RPMI8226 (cell line): ENCODE measurements at regions not wholly inside any gene's neighbourhood (a gene's known extent, or its start where the extent isn't known, plus 50 kb on each side); places are given as distances from the start of the nearest gene placed in this dataset.
"Not testable (repeated sequence)": the region's sequence is repeated elsewhere in the genome, so short reads cannot be mapped to it uniquely, and the experiment has no call there.

ENCODE experiments used
- DNase-seq: peaks from one replicate; pipeline ENCODE4 v3.0.0-alpha.2; 2015

DNA sequence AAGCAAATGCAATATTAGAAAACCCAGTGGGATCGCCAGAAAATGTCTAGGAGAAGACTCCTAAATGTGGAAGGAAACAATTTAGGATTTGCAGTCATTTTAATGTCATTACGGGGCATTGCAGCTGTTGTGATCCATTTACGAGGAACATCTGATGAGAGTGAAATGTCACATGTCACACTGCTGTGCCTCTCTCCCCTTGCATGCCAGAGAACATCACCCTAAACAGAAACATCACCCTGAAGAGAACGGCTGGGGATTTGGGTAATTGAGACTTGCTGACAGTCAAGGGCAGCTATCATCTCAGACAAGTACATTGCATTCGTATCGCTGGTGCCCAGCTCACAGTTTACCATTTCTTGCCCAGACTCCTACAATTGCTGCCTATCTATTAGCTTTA lies 785.7 kb upstream of the POM121L12 start:
- no peak for DNase-seq

DNA sequence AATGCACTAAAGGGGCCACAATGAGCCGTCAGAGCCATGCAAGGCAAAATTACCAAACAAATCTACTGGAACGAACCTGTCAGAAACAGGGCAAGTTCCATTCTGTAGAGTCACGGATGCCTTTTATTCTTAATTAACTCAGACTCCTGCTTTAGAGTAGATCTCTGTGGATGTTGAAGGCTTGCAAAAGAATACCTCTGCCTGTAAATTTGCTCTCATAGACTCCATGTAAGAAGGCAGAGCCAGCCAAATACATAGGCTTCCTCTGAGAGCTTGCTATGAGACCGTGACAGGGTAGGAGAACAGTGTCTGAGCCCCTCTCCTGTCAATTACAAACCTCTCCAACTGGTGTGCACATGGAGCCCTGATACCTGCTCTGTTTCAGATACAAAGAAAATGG lies 787.9 kb upstream of the POM121L12 start:
- DNase-seq, result no peak

DNA sequence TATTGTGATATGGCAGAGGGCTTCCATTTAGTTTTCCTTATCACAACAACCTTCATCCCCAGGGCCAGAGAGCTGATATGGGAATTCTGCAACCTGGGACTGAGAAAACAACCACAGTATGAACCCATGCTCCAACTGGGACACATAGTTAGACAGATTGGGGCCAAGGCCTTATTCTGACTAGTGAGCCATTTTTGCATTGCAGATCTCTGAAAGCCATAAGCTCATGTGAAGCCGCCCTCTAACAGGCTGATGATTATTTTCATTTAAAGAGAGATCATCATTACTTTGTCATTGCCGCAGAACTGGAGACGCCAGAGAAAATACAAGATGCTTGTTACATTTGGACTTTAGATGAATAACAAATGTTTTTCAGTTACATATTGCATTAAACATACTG lies 791.7 kb upstream of the POM121L12 start:
- no peak for DNase-seq

DNA sequence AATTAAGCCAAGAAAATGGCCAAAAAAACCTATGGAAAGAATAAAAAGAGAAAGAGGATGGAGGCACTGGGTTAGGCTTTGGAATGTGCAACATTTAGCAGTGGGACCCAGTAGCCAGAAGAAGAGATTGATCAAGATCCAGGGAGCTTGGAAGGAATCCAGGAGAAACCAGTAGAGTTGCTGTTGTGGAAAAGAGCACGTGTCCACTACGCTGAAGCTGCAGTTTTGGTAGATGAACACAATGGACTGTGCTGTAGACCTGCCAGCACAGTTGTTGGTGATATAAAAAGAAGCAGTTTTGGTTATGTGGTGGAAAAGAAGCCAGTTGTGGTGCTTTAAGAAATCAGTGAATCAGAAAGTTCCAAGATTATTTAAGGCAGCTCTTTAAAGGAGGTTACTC lies 802.2 kb upstream of the POM121L12 start:
- DNase-seq, result peak; percentile 46

DNA sequence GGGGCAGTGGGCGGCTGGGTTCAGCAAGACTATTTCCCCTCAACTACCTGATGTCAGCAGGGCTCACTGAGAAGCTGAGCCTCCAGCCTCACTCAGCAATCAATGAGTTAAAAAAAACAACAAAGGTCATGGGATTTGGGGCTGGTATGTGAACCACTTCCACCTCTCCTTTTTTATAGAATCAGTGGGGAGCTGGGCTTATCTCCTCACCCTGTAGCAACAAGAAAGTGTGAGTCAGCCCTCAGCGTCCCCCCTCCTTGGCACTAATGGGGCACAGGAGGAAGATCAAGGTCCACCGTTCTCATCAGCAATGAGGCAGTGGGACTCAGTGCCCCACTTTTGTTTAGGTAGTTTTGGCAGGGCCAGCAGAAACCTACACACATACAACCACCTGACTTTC lies 823.5 kb upstream of the POM121L12 start:
- no peak for DNase-seq

DNA sequence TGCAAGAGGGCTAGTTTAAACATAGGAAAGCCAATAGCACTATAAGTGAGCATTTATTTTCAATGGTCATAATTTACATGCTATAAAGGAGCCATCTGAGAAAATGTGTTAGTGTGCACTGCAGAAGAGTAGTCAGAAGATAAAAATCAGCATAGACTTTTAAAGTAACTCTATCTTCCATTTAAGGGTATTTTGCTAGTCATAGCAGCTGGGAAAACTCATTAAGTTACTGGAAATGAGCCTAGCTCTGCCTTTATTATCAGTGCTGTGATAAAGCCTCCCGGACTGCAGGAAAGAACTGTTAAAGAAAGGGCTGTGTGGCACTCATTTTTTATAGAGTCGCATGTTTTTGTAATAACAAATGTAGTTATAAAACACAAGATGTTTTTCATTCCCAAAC lies 825.8 kb upstream of the POM121L12 start:
- no peak for DNase-seq

DNA sequence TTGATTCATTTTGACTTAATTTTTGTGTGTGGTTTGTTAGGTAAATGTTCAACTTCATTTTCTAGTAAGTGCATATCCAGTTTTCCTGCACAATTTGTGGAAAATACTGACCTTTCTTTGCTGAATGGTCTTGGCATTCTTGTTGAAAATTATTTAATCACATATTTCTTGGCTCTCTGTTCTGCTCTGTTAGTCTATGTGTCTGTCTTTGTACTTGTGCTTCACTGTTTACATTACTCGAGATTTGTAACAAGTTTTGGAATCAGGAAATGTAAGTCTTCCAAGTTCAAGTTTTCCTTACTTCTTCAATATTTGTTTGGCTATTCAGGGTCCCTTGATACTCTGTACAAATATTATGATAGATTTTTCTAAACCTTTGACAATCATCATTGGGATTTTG lies 838.2 kb upstream of the POM121L12 start:
- no peak for DNase-seq

DNA sequence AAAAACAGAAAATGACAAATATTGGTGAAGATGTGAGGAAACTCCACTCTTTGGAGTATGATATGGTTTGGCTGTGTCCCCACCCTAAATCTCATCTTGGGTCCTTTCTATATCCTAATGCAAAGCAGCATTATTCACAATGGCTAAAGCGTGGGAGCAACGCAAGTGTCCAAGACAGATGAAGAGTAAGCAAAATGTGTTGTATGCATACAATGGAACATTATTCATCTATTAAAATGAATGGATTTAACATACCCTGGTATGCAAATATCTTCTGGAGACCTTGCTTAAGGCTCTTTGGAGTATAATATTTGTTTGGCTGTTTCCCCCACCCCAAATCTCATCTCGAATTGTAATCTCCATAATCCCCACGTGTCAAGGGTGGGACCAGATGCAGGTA lies 839.8 kb upstream of the POM121L12 start:
- DNase-seq, result no peak

DNA sequence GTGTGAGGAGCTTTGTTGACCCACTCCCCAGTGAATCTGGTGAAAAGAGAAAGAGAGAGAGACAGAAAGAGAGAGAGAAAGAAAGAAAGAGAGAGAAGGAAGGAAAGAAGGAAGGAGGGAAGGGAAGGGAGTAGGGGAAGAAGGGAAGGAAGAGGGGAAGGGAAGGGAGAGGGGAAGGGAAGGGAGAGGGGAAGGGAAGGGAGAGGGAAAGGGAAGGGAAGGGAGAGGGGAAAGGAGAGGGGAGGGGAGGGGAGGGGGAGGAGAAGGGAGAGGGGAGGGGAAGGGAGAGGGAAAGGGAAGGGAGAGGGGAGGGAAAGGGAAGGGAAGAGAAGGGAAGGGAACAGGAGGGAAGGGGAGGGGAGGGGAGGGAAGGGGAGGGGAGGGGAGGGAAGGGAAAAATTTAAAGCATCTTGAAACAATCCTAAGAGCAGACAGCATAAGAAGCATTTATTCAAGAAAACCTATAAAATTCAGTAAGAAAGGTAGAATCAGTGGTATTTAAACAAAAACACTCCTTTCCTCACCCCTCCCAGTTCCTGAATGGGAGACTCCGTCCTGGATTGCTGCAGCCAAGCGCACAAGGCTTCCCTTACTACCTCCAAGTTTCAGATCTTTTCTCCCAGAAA lies 846.2 kb upstream of the POM121L12 start:
- DNase-seq, result no peak

DNA sequence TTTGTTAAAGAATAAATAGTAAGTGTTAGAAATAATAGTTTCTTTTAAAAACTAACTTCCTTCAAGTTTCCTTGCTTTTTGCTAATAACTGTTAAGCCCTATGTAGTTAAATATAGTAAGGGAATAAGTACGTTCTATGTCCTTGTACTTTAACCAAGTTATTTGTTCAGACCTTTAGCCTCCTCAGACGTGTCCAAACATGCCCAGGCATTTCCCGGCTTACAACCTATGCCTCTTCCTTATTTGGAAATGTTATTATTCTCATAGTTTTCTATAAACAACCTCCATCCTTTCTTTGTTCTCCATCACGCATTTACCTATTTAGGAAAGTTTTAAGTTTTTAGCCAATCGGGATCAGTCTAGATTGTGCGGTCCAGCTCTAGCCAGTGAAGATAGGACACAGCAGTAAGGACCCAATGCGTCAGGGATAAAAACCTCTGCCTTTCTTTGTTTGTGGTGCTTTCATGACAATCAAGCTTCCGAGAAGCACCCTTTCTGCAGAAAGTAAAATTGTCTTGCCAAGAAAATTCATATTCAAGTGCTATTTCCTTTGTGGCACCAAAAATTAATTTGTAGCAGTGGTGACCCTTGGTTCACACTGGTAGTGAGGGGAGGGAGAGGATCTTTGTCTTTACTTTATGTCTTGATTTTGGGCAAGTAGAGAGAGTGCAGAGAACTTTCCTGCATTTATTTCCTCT lies 851.3 kb upstream of the POM121L12 start:
- no peak for DNase-seq

DNA sequence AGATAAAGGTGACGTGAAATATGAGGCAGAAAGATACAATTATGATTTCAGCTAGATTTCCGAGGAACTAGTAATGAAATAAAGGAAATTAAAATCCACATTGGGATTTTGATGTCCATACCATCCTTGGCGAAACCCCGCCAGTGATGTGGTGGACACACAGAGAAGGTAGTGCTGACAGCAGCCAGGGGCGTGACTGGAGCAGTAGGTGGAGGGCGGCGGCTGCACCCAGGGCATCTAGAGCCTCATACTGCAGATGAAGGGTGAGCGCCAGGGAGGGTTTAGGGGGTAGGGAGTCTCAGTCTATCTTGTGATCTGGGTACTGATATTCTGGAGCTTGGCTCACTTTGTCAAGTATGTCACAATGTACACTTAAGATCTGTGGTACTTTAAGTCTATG lies 855.5 kb upstream of the POM121L12 start:
- DNase-seq, result no peak

DNA sequence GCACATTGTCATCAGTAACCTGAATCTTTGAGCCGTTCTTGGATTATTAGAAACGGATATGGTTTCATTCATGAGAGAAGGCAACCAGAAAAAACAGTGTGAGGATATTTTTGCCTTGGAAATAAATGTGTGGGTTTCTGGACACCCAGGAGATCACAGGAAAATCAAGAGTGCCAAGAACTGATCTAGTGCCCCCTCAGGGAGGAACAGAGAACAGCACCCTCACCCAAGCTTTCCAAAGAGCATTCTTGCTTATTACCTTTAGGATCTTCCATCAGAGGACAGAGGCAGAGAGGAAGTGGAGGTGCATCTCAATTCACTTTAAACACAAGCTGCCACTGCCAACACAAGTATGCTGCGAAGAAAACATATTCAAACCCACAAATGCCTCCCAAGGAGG lies 851.5 kb upstream of the COBL start:
- no peak for DNase-seq

DNA sequence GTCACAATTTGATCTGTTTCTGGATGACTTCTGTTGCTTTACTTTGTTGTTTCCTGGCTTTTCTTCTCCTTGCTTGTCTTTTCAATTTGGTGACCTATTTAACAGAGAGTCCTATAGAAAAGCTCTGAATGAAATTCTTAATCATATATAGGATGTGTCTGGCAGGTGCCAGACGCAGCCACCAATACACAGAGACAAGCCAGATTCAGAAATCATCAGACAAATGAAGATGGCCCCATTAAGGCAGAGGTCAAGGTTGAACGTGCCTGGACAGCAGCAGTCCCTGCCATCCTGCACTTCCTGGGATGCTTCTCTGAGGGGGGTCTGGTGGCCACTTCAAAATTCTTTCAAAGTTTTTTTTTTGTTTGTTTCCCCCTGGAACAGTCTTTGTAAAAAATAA lies 846.7 kb upstream of the COBL start:
- DNase-seq, result no peak

DNA sequence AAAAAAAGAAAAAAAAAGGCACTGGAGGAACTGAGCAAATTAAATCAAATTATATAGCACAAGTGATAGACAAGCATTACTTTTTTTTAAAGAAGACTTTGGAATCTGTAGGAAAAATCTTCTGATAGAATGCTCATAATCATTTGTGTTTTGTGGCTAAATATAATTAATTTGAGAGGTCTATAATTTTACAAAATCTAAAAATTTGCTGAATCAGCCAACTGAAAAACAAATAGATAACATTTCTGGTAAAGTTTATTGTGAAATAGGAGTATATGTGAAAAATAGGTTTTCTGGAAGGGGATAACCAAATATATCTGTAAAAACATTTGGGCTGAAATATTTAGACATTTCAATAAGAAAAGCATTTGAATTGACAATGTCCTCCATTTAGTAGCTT lies 844.9 kb upstream of the COBL start:
- no peak for DNase-seq

DNA sequence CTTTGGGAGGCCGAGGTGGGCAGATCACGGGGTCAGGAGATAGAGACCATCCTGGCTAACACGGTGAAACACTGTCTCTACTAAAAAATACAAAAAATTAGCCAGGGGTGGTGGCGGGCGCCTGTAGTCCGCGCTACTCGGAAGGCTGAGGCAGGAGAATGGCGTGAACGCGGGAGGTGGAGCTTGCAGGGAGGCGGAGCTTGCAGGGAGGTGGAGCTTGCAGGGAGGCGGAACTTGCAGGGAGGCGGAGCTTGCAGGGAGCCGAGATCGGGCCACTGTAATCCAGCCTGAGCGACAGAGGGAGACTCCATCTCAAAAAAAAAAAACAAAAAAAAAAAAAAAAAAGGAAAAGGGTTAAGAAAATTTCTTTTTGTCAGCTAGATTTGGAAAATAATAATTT lies 842.8 kb upstream of the COBL start:
- not testable (repeated sequence) for DNase-seq

DNA sequence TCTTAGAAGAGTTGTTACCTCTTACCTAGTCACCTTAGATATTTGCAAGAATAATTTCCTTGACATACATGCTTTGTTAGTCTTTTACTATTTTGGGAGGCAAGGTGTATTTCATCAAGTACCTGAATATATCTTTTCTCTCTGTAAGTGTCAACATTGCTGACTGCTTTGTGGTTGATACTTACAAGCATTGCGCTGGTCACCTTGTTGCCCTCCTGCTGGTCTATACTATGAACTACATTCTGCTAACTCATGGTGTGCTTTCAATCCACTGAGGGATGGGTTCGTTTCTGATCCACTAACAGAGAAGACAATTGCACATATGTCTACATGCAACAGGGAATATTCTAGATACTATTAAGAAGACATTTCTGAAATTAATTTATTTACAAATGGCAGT lies 837.8 kb upstream of the COBL start:
- peak; percentile 9 for DNase-seq

DNA sequence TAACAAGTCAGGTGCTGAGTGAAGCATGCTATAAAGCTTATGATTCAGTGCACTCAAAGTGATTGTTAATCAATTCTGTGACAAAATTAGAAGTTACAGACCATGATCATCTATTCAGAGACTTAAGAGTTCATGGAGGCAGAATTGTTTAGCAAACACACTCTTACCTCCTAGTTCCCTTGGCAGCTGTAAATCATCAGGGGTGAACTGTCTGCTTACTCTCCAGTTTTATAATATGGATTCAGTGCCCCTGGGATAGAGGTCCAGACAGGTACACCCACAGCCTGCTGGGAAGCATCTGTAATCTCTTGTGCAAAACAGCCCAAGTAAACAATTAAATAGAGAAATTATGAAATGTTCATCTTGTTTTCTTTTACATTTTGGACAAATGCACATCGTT lies 835.0 kb upstream of the COBL start:
- DNase-seq, result no peak

DNA sequence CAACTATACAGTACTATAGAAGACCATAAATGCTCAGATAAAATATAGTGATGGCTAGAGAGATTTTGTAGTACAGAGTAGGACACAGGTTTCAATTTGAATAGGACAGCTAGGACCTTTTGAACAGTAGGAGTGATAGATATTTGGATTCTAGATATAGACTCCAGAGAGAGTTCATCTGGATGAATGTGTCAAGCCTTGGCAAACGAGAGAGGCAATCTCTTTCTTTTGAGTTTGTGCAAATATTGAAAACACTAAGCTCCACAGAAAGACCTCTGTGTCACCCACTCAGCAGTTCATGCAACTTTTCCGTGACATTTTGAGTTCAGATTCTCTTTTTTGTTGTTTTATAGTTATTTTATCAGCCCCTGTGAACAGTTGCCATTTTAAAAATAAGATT lies 834.3 kb upstream of the COBL start:
- no peak for DNase-seq

DNA sequence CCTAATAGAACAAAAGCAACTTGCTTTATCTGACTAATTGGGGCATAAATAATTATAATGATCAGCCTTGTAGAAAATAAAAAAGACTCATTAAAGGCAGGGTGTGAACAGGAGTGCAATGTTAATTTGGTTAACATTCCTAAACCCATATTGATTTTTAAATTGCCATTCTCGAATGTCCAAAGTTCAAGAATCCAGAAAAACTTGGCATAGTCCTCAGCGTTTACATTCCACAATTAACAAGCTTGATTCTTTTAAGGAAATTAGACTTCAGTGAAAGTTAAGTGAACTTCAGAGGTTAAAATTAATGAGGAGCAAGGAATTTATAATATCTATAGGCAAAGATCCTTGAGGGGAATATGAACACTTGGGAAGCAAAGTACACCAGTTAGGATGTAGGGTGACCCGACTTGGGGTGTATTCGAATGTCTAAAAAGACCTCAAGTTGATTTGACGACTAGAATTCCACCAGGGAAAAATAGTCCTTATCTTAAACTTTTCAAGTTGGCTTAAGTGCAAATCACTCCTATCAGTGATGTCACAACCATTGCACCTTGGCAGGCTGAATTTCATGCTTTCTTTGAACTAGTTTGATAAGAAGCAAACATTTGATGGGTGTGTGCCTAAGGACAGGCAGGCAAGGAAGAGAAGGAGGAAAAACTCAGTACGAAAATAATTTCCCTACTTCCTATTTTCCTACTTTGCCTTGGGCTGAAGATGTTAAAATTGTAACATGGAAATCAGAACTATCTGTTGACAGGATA lies 830.4 kb upstream of the COBL start:
- DNase-seq, result no peak

DNA sequence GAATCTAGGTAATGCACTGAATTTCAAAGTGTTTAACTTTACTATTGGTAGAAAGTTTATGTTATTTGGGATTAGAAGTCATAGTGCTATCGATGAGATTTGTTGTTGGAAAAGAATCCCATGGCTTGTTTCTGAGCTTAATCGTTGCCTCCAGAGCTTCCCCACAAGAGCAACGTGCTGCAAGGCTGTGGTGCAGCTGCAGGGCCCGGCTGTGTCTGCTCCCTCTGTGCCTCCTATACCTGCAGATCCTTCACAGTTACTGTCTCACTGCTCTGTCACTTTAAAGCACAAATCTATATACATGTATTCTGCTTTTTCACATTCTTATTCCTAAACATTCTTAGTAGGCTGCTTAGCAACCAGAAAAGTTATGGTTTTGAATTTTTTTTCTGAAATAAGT lies 826.6 kb upstream of the COBL start:
- DNase-seq, result no peak

DNA sequence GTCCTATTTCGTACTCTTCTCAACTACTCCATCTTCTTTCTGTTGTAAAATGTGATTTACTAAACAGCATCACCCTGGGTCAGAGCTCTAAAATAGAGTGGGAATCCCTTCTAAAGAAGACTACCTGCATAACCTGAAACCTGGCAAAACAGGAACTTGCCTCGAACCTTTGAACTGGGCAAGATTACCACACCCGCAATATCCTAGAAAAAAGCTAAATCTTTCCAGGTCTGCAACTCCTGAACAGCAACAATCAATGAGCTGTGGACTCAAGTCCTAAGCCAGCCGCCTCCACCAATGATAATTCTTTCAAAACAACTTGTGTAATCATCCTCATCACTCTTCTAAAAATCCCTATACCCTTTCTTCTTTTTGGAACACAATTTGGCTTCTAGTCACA lies 824.2 kb upstream of the COBL start:
- DNase-seq, result no peak

DNA sequence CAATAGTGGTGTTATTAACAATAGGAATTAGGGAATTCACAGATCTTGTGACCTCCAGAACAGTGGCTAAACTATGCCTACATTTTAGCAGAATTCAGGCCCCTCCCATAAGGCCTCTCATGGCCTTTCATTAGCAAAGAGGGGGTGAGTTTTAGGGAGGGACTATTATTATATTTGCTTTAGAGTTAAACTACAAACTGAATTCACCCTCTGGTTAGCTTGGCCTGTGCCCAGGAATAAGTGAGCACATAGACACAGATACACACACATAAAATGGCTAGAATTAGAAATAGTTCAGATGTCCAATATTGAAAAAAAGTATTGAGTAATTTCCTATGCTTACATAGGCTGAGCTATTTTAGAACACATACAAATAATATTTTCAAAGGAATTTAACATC lies 818.8 kb upstream of the COBL start:
- no peak for DNase-seq

DNA sequence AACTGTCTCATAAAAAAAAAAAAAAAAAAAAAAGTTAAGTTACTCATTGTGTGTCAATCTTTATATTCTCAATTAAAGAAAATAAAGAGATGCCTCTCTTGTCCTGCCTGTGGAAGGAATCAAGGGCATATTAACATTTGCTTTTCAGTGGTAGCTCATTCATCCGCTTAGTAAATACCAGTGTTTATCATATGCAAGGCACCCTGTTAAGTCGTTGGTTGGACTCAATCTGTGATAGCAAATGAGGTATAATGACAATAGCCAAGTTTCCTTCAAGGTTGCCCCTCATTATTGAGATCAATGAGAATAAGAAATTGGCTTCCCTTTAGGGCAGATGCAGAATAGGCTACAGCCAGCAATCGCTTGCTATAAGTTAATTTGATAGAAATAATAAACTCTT lies 812.7 kb upstream of the COBL start:
- DNase-seq, result no peak

DNA sequence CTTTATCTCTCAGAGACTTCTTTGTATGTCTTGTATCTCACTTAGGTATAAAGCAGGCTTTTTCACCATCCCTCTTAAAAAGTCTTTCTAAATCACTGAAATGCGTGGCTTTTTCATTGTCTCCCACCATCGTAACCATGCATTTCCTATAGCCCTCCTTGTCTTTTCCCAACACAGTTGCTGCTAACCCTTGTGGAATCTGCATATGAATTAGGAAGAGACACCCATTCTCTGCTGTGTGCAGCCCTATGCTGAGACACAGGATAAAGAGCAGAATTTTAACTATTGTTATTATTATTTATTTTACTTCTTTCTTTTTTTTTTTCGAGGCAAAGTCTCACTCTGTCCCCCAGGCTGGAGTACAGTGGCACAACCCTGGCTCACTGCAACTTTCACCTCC lies 804.3 kb upstream of the COBL start:
- no peak for DNase-seq

DNA sequence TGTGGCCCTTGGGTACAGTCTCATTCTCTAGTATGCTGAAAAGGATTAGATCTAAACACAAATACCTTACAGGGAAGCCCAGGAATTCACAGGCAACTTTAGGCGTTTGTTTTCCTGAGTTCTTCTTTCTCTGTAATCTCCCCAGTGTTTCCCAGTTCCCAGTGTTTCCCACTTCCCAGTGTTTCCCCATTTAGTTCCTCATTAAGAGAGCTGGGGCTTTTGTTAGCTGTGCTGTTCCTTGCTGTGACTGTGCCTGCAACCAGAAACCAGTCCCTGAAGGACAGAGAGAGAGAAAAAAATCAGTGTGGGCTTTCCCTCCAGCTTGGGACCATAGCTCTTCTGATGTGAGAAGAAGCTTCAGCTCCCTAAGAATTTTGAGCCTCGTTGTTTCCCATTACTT lies 802.9 kb upstream of the COBL start:
- no peak for DNase-seq
